CD8-positive, alpha-beta memory T cell (primary cell): ENCODE measurements at regions not wholly inside any gene's neighbourhood (a gene's known extent, or its start where the extent isn't known, plus 50 kb on each side); places are given as distances from the start of the nearest gene placed in this dataset.

Experiments used
- CTCF ChIA-PET: fragments of 350-600 bp; sonication (Branson Sonifier 250); formaldehyde crosslinking; loops from one replicate; lab custom pipeline; 2021; ENCODE audit warnings: antibody characterized with exemption; lab: Charles Lee
- POLR2A ChIA-PET: fragments of 350-600 bp; sonication (Branson Sonifier 250); formaldehyde crosslinking; loops from one replicate; lab custom pipeline; 2021; ENCODE audit warnings: antibody characterized with exemption; lab: Charles Lee
- DNase-seq, 5 donors: peaks; one replicate each; pipeline versions ENCODE4 v3.0.0 to v3.0.0-alpha.2; 2020 to 2022; ENCODE audit warnings: mixed read lengths in 1 of 5
- H3K27ac ChIP-seq: one replicate; pipeline ENCODE4 v1.7.0; 2013; ENCODE audit warnings: low read depth, mild to moderate bottlenecking, low read length, moderate library complexity
- H3K27me3 ChIP-seq: 2 replicates; pipeline ENCODE4 v1.7.0; 2013; ENCODE audit warnings: low read length, mild to moderate bottlenecking; ENCODE audit not compliant: insufficient read depth, poor library complexity, severe bottlenecking
- H3K36me3 ChIP-seq: 2 replicates; pipeline ENCODE4 v1.7.0; 2013; ENCODE audit warnings: mild to moderate bottlenecking, low read length, moderate library complexity; ENCODE audit not compliant: insufficient read depth
- H3K4me1 ChIP-seq: 2 replicates; pipeline ENCODE4 v1.7.0; 2013; ENCODE audit warnings: mild to moderate bottlenecking, low read length, moderate library complexity; ENCODE audit not compliant: insufficient read depth
- H3K4me3 ChIP-seq: 2 replicates; pipeline ENCODE4 v1.7.0; 2013; ENCODE audit warnings: mild to moderate bottlenecking, low read length
- H3K9me3 ChIP-seq: 2 replicates; pipeline ENCODE4 v1.7.0; 2013; ENCODE audit warnings: mild to moderate bottlenecking, low read length
- H3K27ac Mint-ChIP-seq, 8 donors: one replicate each; pipeline ENCODE4 v1.8.0; 2020 to 2021; ENCODE audit warnings: mixed read lengths in 8 of 8, mild to moderate bottlenecking in 6 of 8, inconsistent platforms in 3 of 8, moderate library complexity in 3 of 8
- H3K27me3 Mint-ChIP-seq, 2 donors: one replicate each; pipeline ENCODE4 v1.8.0; 2020 to 2021; ENCODE audit warnings: mixed read lengths in 2 of 2, mild to moderate bottlenecking in 1 of 2, moderate library complexity in 1 of 2
- H3K36me3 Mint-ChIP-seq, 3 donors: one replicate each; pipeline ENCODE4 v1.8.0; 2020 to 2021; ENCODE audit warnings: mixed read lengths in 3 of 3, inconsistent platforms in 1 of 3, mild to moderate bottlenecking in 1 of 3
- H3K4me1 Mint-ChIP-seq, 3 donors: one replicate each; pipeline ENCODE4 v1.8.0; 2020 to 2021; ENCODE audit warnings: mixed read lengths in 3 of 3, inconsistent platforms in 1 of 3, mild to moderate bottlenecking in 1 of 3
- H3K4me3 Mint-ChIP-seq, 7 donors: one replicate each; pipeline ENCODE4 v1.8.0; 2020 to 2021; ENCODE audit warnings: mixed read lengths in 7 of 7, mild to moderate bottlenecking in 6 of 7, moderate library complexity in 4 of 7, inconsistent platforms in 2 of 7
- H3K9me3 Mint-ChIP-seq, 5 donors: one replicate each; pipeline ENCODE4 v1.8.0; 2020 to 2022; ENCODE audit warnings: mixed read lengths in 5 of 5, mild to moderate bottlenecking in 3 of 5, moderate library complexity in 2 of 5, inconsistent platforms in 1 of 5

- H3K4me1 Mint-ChIP-seq: no peaks in the 10 kb centered on the region
- H3K9me3 Mint-ChIP-seq: no peaks in the 10 kb centered on the region
- Histone ChIP-seq H3K4me3 (no peak overlapping the region), H3K9me3 (no peaks in the 10 kb centered on the region), H3K27me3 (no peaks in the 10 kb centered on the region), H3K27ac (no peak overlapping the region), H3K36me3 (no peaks in the 10 kb centered on the region), H3K4me1 (no peaks in the 10 kb centered on the region)
- CTCF ChIA-PET: interaction anchor here (0.6 to 1.3 kb wide), 2 partner anchors 26 to 212 kb away, joined by 3 to 6 read pairs; no protein-coding TSS in a partner anchor
- POLR2A ChIA-PET: no interaction called here
- DNase-seq: no peak
- no peak overlapping the region for H3K4me3 Mint-ChIP-seq
- no peak overlapping the region for H3K27ac Mint-ChIP-seq
- H3K27me3 Mint-ChIP-seq: peaks cover 4 to 18% of the 10 kb centered on the region in 2 donors
- no peaks in the 10 kb centered on the region for H3K36me3 Mint-ChIP-seq
These were observed 211.8 kb upstream of the RGMA start for GRCh38 chr15:93300796-93301195.

DNA sequence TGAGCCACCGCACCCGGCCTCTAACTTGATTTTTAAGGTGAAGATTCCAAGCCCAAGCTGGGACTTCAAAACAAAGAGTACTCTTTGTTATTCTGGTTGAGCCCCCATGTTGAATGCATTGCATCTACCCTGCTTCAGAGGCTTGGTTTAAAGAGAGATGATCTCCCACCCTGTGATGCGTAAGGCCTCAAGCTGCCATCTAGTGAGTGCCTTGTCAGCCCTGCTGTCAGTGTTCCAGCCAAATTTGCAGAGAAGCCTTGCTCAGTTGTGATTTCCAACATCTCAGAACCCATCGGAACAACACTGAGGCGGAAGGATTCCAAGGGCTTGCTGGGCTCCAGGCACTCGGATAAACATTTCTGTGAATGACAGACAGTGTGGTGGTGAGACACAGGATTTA is 210.7 kb upstream of the RGMA start:
- POLR2A ChIA-PET: no interaction called here
- CTCF ChIA-PET: interaction anchor here (1.0 kb wide), 1 partner anchor 212 kb away, joined by 3 read pairs; no protein-coding TSS in a partner anchor
- H3K9me3 Mint-ChIP-seq: no peaks in the 10 kb centered on the region

DNA sequence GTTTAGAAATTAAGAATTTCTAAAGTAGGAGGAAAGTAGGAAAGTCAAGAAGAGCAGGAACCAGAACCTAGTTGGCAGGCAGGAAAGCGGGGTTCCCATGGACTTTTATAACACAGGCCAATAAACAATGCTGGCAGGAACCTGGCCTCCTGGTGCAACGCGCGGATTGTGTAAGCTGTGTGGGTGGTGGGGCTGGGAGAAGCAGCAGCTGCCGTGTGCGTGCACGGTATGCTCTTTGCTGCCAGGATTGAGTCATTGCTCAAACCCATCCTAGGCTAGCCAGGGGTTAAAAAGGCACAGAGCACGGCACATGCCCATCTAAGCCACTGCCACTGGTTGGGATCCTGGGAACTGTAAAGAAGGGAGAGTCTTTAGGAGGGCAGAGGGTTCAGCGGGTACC is 209.9 kb upstream of the RGMA start:
- Mint-ChIP-seq H3K4me1 (no peaks in the 10 kb centered on the region), H3K27ac (no peak overlapping the region), H3K27me3 (peaks cover 4 to 13% of the 10 kb centered on the region in 2 donors), H3K36me3 (no peaks in the 10 kb centered on the region), H3K9me3 (no peaks in the 10 kb centered on the region), H3K4me3 (no peak overlapping the region)
- no peaks in the 10 kb centered on the region for H3K27me3 ChIP-seq
- H3K4me3 ChIP-seq: no peak overlapping the region
- ChIA-PET CTCF (no interaction called here), POLR2A (no interaction called here)
- no peaks in the 10 kb centered on the region for H3K4me1 ChIP-seq
- no peak for DNase-seq
- H3K9me3 ChIP-seq: no peaks in the 10 kb centered on the region
- H3K27ac ChIP-seq: no peak overlapping the region
- H3K36me3 ChIP-seq: no peaks in the 10 kb centered on the region

More for the DNA sequence above, 210.7 kb upstream of the RGMA start:
- Mint-ChIP-seq H3K27me3 (peaks cover 4 to 15% of the 10 kb centered on the region in 2 donors), H3K36me3 (no peaks in the 10 kb centered on the region), H3K27ac (no peak overlapping the region), H3K4me1 (no peaks in the 10 kb centered on the region), H3K4me3 (no peak overlapping the region)
- Histone ChIP-seq H3K36me3 (no peaks in the 10 kb centered on the region), H3K27me3 (no peaks in the 10 kb centered on the region), H3K27ac (no peak overlapping the region), H3K4me3 (no peak overlapping the region), H3K9me3 (no peaks in the 10 kb centered on the region), H3K4me1 (no peaks in the 10 kb centered on the region)
- DNase-seq: no peak

GRCh38 chr15:93296759-93297500 is 207.9 kb upstream of the RGMA start:
- no peak overlapping the region for H3K27ac ChIP-seq
- Mint-ChIP-seq H3K4me3 (no peak overlapping the region), H3K9me3 (no peaks in the 10 kb centered on the region), H3K27ac (no peak overlapping the region), H3K36me3 (no peaks in the 10 kb centered on the region), H3K4me1 (no peaks in the 10 kb centered on the region), H3K27me3 (peaks cover 1 to 8% of the 10 kb centered on the region in 2 donors)
- H3K36me3 ChIP-seq: no peaks in the 10 kb centered on the region
- ChIA-PET CTCF (no interaction called here), POLR2A (no interaction called here)
- no peak for DNase-seq
- H3K4me3 ChIP-seq: no peak overlapping the region
- no peaks in the 10 kb centered on the region for H3K9me3 ChIP-seq
- no peaks in the 10 kb centered on the region for H3K4me1 ChIP-seq
- no peaks in the 10 kb centered on the region for H3K27me3 ChIP-seq

DNA sequence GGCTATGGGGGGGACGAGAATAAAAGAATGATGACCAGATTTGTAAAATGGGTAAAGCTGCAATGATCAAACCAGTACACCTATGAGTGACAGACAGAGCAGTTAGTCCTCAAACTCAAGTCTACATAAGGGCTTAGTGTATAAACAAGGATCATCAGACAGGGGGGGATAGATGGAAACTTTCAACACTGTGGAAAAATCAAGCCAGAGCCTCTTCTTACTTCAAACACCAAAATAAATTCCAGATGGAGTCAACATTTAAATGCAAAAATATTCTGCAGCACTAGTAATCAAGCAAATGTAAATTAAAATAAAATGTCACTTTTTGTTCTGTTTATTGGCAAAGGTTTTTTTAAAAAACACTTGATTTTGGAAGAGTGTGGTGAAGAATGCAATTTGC is 205.9 kb upstream of the RGMA start:
- peaks cover 1 to 3% (median 2%) of the 10 kb centered on the region in 3 donors for H3K4me1 Mint-ChIP-seq
- CTCF ChIA-PET: interaction anchor here (1.3 kb wide), 1 partner anchor 207 kb away, joined by 3 read pairs; no protein-coding TSS in a partner anchor
- no peak overlapping the region for H3K4me3 Mint-ChIP-seq
- POLR2A ChIA-PET: no interaction called here
- H3K36me3 Mint-ChIP-seq: no peaks in the 10 kb centered on the region
- no peaks in the 10 kb centered on the region for H3K9me3 ChIP-seq
- no peaks in the 10 kb centered on the region for H3K4me1 ChIP-seq
- no peaks in the 10 kb centered on the region for H3K9me3 Mint-ChIP-seq
- H3K27ac ChIP-seq: no peak overlapping the region
- no peak for DNase-seq
- no peaks in the 10 kb centered on the region for H3K27me3 ChIP-seq
- H3K36me3 ChIP-seq: no peaks in the 10 kb centered on the region
- H3K27ac Mint-ChIP-seq: no peak overlapping the region
- no peak overlapping the region for H3K4me3 ChIP-seq
- H3K27me3 Mint-ChIP-seq: peaks cover 10 to 22% of the 10 kb centered on the region in 2 donors

DNA sequence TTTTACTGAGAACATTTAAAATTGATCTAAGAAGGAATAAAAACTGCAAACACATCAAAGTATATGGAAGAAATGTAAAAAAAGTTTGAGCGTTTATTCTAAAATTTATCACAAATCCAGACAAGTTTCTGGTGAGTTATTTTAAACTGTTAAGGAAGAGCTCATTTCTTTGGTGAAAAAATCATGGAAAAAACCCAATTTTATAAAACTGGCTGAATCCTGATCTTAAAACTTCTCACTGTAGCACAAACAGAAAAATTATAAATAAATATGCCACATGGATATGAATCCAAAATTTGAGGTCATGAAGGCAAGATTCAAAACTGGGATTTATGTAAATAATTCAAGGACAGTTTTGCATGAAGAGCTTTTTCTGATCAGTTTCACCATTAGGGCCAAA is 205.1 kb upstream of the RGMA start:
- H3K4me3 ChIP-seq: no peak overlapping the region
- H3K36me3 ChIP-seq: no peaks in the 10 kb centered on the region
- no peaks in the 10 kb centered on the region for H3K4me1 ChIP-seq
- CTCF ChIA-PET: interaction anchor here (1.3 kb wide), 1 partner anchor 206 kb away, joined by 3 read pairs; no protein-coding TSS in a partner anchor
- no peaks in the 10 kb centered on the region for H3K27me3 ChIP-seq
- Mint-ChIP-seq H3K27me3 (peaks cover 10 to 26% of the 10 kb centered on the region in 2 donors), H3K27ac (no peak overlapping the region), H3K4me1 (peaks cover 1 to 5% (median 5%) of the 10 kb centered on the region in 3 donors), H3K36me3 (no peaks in the 10 kb centered on the region), H3K9me3 (no peaks in the 10 kb centered on the region), H3K4me3 (no peak overlapping the region)
- POLR2A ChIA-PET: no interaction called here
- H3K27ac ChIP-seq: no peak overlapping the region
- no peaks in the 10 kb centered on the region for H3K9me3 ChIP-seq
- DNase-seq: no peak

DNA sequence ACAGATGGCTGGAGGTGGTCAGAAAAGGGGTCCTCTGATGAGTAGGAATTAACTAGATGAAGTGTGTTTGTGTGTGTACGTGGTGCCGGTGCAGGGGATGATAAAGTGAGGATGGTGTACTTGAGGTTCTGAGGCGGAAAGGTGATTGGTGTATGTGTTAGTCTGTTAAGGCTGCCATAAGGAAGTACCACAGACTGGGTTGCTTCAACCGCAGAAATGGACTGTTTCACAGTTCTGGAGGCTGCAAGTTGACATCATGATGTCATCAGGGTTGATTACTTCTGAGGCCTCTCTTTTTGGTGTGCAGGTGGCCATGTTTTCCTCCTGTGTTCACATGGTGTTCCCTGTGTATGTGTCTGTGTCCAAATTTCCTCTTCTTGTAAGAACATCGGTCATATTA is 202.4 kb upstream of the RGMA start:
- Histone ChIP-seq H3K9me3 (no peaks in the 10 kb centered on the region), H3K4me3 (no peak overlapping the region), H3K27me3 (no peaks in the 10 kb centered on the region), H3K36me3 (no peaks in the 10 kb centered on the region), H3K4me1 (no peaks in the 10 kb centered on the region), H3K27ac (no peak overlapping the region)
- DNase-seq: no peak
- Mint-ChIP-seq H3K36me3 (no peaks in the 10 kb centered on the region), H3K9me3 (no peaks in the 10 kb centered on the region), H3K27me3 (peaks cover 10 to 44% of the 10 kb centered on the region in 2 donors), H3K4me1 (peaks cover 1 to 5% (median 5%) of the 10 kb centered on the region in 3 donors), H3K27ac (no peak overlapping the region), H3K4me3 (no peak overlapping the region)
- ChIA-PET POLR2A (no interaction called here), CTCF (no interaction called here)

- Mint-ChIP-seq H3K27me3 (peaks cover 10 to 52% of the 10 kb centered on the region in 2 donors), H3K9me3 (no peaks in the 10 kb centered on the region), H3K4me3 (no peak overlapping the region), H3K27ac (no peak overlapping the region), H3K4me1 (peaks cover 1 to 5% (median 5%) of the 10 kb centered on the region in 3 donors), H3K36me3 (no peaks in the 10 kb centered on the region)
- no peaks in the 10 kb centered on the region for H3K27me3 ChIP-seq
- no peaks in the 10 kb centered on the region for H3K36me3 ChIP-seq
- no peak overlapping the region for H3K27ac ChIP-seq
- H3K9me3 ChIP-seq: no peaks in the 10 kb centered on the region
- no peak overlapping the region for H3K4me3 ChIP-seq
- ChIA-PET POLR2A (no interaction called here), CTCF (no interaction called here)
- H3K4me1 ChIP-seq: no peaks in the 10 kb centered on the region
- no peak for DNase-seq
These were observed 201.6 kb upstream of the RGMA start for GRCh38 chr15:93290618-93290946.
